ENCODE measurements at regions not wholly inside any gene's neighbourhood (a gene's known extent, or its start where the extent isn't known, plus 50 kb on each side); places are given as distances from the start of the nearest gene placed in this dataset.

DNA sequence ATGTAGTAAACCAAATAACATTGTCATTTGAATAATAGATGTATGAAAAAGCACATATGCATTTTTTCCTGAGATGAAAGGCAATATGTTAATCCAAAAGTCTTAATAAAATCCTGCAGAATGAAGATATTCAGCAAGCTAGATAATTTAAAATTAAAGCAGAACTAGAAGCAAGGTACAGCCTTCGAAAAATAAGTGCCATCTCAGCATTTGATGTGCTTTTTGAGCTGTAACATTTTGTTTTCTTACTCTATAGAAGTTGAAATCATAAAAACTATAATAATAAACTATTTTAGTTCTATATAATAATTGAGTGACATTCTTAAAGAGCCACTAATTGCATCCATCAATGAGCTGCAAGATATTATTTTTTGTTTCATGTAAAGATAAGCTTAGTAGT is 410.4 kb upstream of the TRAM1L1 start:
- TF ChIP-seq, protein P1, sequence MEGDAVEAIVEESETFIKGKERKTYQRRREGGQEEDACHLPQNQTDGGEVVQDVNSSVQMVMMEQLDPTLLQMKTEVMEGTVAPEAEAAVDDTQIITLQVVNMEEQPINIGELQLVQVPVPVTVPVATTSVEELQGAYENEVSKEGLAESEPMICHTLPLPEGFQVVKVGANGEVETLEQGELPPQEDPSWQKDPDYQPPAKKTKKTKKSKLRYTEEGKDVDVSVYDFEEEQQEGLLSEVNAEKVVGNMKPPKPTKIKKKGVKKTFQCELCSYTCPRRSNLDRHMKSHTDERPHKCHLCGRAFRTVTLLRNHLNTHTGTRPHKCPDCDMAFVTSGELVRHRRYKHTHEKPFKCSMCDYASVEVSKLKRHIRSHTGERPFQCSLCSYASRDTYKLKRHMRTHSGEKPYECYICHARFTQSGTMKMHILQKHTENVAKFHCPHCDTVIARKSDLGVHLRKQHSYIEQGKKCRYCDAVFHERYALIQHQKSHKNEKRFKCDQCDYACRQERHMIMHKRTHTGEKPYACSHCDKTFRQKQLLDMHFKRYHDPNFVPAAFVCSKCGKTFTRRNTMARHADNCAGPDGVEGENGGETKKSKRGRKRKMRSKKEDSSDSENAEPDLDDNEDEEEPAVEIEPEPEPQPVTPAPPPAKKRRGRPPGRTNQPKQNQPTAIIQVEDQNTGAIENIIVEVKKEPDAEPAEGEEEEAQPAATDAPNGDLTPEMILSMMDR (conservative IDR thresholded peaks at IDR 0.05) = no peak
- H3K27ac ChIP-seq = no peak overlapping the region

DNA sequence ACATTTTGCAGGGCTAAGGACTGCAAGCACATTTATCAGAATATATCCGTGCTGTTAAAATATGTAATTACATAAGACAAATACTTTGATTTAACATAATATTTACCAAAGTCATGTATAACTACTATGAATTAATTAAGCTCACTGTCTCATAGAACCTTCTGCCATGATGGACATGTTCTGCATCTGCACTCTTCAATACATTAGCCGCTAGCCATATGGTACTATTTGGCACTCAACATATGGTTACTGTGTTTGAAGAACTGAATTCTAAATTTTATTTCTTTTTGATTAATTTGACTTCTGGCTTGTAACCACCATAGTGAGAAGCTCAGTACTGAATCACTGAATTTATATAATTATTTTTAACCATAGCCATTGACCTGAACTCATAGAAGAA is 427.0 kb upstream of the TRAM1L1 start:
- TF ChIP-seq, protein P1 (conservative IDR thresholded peaks at IDR 0.05) = no peak
- no peak overlapping the region for H3K27ac ChIP-seq

DNA sequence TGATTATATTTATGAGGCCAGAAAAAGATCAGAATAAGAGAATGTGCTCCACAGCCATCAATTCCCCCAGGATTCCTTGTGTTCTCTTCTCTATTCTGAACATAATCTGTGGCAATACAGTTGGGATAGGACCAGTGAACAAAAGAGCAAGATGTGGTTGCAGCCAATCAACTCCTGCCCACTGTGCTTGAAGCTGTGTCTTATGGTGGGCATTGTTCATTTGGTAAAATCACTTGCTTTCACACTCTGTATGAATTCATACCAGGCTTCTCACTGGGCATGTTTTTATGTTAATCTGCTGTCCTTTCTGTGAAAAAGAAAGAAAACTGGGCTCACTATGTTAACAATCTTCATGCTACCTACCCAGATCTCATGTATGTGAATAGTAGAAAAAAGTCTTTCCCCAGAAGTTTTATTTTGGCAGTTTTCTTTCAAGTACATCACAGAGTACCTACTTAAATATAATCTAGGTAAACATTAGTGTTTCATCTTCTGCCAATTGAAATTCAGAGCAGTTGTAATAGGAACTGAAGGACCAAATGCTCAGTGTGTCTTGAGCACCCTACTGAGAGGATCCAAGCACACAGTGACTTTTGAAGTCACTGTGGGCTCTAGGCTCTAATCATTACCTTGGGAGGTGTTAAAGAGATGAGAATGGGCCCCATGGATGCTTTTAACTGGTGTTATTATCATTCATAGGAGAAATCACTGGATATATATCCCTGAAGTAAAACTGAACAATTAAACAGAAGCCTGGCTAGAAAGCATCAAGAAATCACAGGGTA is 429.2 kb upstream of the TRAM1L1 start:
- TF ChIP-seq, protein P1 (conservative IDR thresholded peaks at IDR 0.05) = no peak
- H3K27ac ChIP-seq = no peak overlapping the region

DNA sequence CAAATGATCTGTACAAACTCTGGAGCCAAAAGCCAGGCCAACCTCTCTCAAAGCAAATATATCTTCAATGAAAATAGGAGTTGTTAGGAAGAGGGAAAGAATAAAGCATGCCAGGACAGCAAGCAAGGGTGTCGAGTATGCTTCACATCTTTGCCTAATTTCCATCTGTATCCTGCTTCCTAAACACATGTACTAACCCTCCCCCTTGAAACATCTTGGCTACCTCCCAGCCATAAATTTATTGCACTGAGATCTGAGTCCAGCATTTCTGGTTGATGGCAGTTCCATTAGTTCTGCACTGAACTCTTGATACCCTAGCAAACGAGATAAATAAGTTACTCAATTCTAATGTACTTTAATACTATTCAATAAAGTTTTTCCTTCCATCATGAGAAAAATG is 430.5 kb upstream of the TRAM1L1 start:
- TF ChIP-seq, protein P1 (conservative IDR thresholded peaks at IDR 0.05) = no peak
- H3K27ac ChIP-seq = no peak overlapping the region

DNA sequence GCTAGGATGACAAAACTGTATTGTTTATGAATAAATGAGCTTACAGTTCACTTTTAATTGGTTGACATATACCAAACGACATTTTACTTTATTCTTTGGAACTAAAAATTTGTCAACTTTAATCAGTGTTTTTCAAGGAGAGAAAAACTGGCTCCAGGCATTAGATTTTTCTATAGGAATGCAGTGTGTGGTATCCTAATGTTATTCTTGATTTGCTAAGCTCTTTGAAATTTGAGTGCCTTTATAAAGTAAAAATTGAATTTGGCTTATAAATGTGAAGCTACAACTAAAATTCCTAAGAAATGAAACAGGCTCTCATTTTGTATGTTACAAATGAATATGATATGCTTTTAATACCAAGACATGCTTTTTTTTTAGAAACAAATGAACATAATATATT is 442.2 kb upstream of the TRAM1L1 start:
- TF ChIP-seq, protein P1 (conservative IDR thresholded peaks at IDR 0.05) = no peak
- H3K27ac ChIP-seq = no peak overlapping the region

DNA sequence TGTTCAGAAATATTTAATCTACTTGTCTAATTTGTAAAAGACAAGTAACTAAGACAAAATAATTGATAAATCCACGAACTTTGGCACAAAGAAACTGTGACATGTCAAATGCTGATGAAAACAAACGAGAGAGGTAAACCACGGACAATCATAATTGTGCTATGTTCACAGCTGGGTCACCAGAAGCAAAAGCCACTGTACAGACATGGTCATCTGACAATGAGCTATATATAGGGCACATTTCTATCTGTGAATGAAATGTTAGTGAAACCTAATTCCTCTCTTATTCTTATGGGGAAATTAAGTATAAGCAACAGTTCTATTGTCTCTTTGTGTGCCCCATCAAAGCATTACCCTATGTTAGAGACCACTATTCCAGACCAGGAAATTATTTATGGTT is 444.0 kb upstream of the TRAM1L1 start:
- TF ChIP-seq, protein P1 (conservative IDR thresholded peaks at IDR 0.05) = no peak
- H3K27ac ChIP-seq = no peak overlapping the region

DNA sequence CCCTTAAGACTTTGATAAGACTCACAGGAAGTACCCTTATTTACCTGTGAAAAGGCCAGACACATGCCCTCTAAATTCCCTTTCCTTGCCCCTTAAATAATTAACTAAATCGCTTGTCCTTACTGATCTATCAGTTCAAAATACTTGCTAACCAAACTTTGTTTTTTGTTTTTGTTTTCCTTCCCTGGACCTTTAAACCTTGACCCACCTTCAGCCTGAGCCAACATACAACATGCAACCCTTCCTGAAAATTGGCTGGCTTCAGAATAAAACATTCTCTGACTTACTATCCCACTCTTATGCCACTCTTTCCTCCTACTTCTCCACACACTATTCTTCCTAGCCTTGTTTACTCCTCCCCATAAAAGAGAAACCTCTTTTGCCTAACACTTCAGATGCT is 448.1 kb upstream of the TRAM1L1 start:
- TF ChIP-seq, protein P1 (conservative IDR thresholded peaks at IDR 0.05) = no peak
- H3K27ac ChIP-seq = no peak overlapping the region
